Neural cell (in vitro differentiated cells): ENCODE measurements at regions not wholly inside any gene's neighbourhood (a gene's known extent, or its start where the extent isn't known, plus 50 kb on each side); places are given as distances from the start of the nearest gene placed in this dataset.

Experiments used
- H2AFZ ChIP-seq: fragments of 200-600, 300-800 bp; sonication (generic), shearing (Covaris generic); 2 replicates; pipeline ENCODE4 v1.6.0; 2014; ENCODE audit warnings: low read depth, mild to moderate bottlenecking, antibody characterized with exemption, low read length, moderate library complexity
- H3F3A ChIP-seq: fragments of 200-600 bp; shearing (Covaris generic); 2 replicates; pipeline ENCODE4 v1.6.1; 2016; ENCODE audit warnings: mild to moderate bottlenecking, moderate library complexity, mixed read lengths, antibody characterized with exemption, low read length; ENCODE audit not compliant: insufficient read depth, poor library complexity, severe bottlenecking
- H3K27ac ChIP-seq: fragments of 200-600, 300-800 bp; sonication (generic), shearing (Covaris generic); 2 replicates; pipeline ENCODE4 v1.5.1; 2014; ENCODE audit warnings: mild to moderate bottlenecking, low read length, moderate library complexity
- H3K27me3 ChIP-seq: fragments of 300-800, 200-600 bp; sonication (generic), shearing (Covaris generic); 2 replicates; pipeline ENCODE4 v1.6.0; 2014; ENCODE audit warnings: mild to moderate bottlenecking, low read depth, low read length, moderate library complexity; ENCODE audit not compliant: insufficient read depth
- H3K36me3 ChIP-seq: fragments of 300-800, 200-600 bp; sonication (generic), shearing (Covaris generic); 2 replicates; pipeline ENCODE4 v1.5.1; 2014; ENCODE audit warnings: mild to moderate bottlenecking, antibody characterized with exemption, low read length, moderate library complexity; ENCODE audit not compliant: insufficient read depth
- H3K4me2 ChIP-seq: fragments of 300-800, 200-600 bp; sonication (generic), shearing (Covaris generic); 2 replicates; pipeline ENCODE4 v1.6.0; 2014; ENCODE audit warnings: mild to moderate bottlenecking, low read length
- H3K4me3 ChIP-seq: fragments of 300-800, 200-600 bp; sonication (generic), shearing (Covaris generic); 2 replicates; pipeline ENCODE4 v1.5.1; 2014; ENCODE audit warnings: mild to moderate bottlenecking, low read length, moderate library complexity
- H3K79me2 ChIP-seq: fragments of 200-600 bp; shearing (Covaris generic); replicated peaks from 2 replicates; pipeline ENCODE4 v1.6.0; 2014; ENCODE audit warnings: mild to moderate bottlenecking, low read length, moderate library complexity; ENCODE audit not compliant: insufficient read depth
- H3K9ac ChIP-seq: fragments of 300-800, 200-600 bp; sonication (generic), shearing (Covaris generic); 2 replicates; pipeline ENCODE4 v1.6.1; 2016; ENCODE audit warnings: mild to moderate bottlenecking, low read length, mixed read lengths
- H3K9me2 ChIP-seq: fragments of 200-600 bp; shearing (Covaris generic); 2 replicates; pipeline ENCODE4 v1.6.1; 2016; ENCODE audit warnings: mild to moderate bottlenecking, low read length, mixed read lengths; ENCODE audit not compliant: insufficient read depth
- H3K9me3 ChIP-seq: fragments of 200-600, 300-800 bp; sonication (generic), shearing (Covaris generic); 2 replicates; pipeline ENCODE4 v1.6.1; 2016; ENCODE audit warnings: mild to moderate bottlenecking, mixed run types, low read length, moderate library complexity, mixed read lengths
- H4K20me1 ChIP-seq: fragments of 200-600 bp; shearing (Covaris generic); 2 replicates; pipeline ENCODE4 v1.6.1; 2016; ENCODE audit warnings: mild to moderate bottlenecking, mixed run types; ENCODE audit not compliant: insufficient read depth
- CTCF ChIP-seq: fragments of 450-650 bp; IDR thresholded peaks from 2 replicates; pipeline ENCODE4 v1.5.1; 2014; ENCODE audit warnings: antibody characterized with exemption, mild to moderate bottlenecking, moderate library complexity; ENCODE audit not compliant: poor library complexity, severe bottlenecking
- EP300 ChIP-seq: fragments of 450-650 bp; conservative IDR thresholded peaks from 2 replicates; pipeline ENCODE4 v1.6.1; 2014; ENCODE audit warnings: antibody characterized with exemption, mild to moderate bottlenecking, moderate library complexity; ENCODE audit not compliant: poor library complexity, severe bottlenecking
- EZH2 ChIP-seq: fragments of 200-600, 300-800 bp; shearing (Covaris generic), sonication (generic); IDR thresholded peaks from 2 replicates; pipeline ENCODE4 v1.6.1; 2014; ENCODE audit warnings: antibody characterized with exemption, low read length, borderline replicate concordance, mild to moderate bottlenecking; ENCODE audit not compliant: insufficient read depth, poor library complexity, severe bottlenecking
- MXI1 ChIP-seq: fragments of 450-650 bp; conservative IDR thresholded peaks from 2 replicates; pipeline ENCODE4 v1.6.1; 2014; ENCODE audit warnings: antibody characterized with exemption, mild to moderate bottlenecking; ENCODE audit not compliant: poor library complexity, severe bottlenecking
- POLR2AphosphoS5 ChIP-seq: IDR thresholded peaks from 2 replicates; pipeline ENCODE4 v1.6.1; 2012
- RAD21 ChIP-seq: fragments of 450-650 bp; conservative IDR thresholded peaks from 2 replicates; pipeline ENCODE4 v1.6.1; 2014; ENCODE audit warnings: antibody characterized with exemption, mild to moderate bottlenecking, moderate library complexity
- TAF1 ChIP-seq: IDR thresholded peaks from 2 replicates; pipeline ENCODE4 v1.6.1; 2012; ENCODE audit warnings: low read depth
- TF ChIP-seq, protein P1 (sequence below): IDR thresholded peaks from 2 replicates; pipeline ENCODE4 v1.6.1; 2012; ENCODE audit warnings: borderline replicate concordance

GRCh38 chr7:21364801-21365271 lies 63.0 kb upstream of the SP4 start:
- no peak overlapping the region for H2AFZ ChIP-seq
- TF ChIP-seq EP300 = no peak
- no peak for TF ChIP-seq TAF1
- no peak for TF ChIP-seq MXI1
- no peak for TF ChIP-seq CTCF
- TF ChIP-seq POLR2AphosphoS5 = no peak
- TF ChIP-seq, protein P1, sequence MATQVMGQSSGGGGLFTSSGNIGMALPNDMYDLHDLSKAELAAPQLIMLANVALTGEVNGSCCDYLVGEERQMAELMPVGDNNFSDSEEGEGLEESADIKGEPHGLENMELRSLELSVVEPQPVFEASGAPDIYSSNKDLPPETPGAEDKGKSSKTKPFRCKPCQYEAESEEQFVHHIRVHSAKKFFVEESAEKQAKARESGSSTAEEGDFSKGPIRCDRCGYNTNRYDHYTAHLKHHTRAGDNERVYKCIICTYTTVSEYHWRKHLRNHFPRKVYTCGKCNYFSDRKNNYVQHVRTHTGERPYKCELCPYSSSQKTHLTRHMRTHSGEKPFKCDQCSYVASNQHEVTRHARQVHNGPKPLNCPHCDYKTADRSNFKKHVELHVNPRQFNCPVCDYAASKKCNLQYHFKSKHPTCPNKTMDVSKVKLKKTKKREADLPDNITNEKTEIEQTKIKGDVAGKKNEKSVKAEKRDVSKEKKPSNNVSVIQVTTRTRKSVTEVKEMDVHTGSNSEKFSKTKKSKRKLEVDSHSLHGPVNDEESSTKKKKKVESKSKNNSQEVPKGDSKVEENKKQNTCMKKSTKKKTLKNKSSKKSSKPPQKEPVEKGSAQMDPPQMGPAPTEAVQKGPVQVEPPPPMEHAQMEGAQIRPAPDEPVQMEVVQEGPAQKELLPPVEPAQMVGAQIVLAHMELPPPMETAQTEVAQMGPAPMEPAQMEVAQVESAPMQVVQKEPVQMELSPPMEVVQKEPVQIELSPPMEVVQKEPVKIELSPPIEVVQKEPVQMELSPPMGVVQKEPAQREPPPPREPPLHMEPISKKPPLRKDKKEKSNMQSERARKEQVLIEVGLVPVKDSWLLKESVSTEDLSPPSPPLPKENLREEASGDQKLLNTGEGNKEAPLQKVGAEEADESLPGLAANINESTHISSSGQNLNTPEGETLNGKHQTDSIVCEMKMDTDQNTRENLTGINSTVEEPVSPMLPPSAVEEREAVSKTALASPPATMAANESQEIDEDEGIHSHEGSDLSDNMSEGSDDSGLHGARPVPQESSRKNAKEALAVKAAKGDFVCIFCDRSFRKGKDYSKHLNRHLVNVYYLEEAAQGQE = no peak
- no peak for TF ChIP-seq EZH2
- TF ChIP-seq RAD21 = no peak

GRCh38 chr7:21365866-21366624 lies 61.8 kb upstream of the SP4 start:
- no peaks in the 10 kb centered on the region for H3K79me2 ChIP-seq
- H3F3A ChIP-seq = no peaks in the 10 kb centered on the region
- H3K36me3 ChIP-seq = no peaks in the 10 kb centered on the region
- H3K9me2 ChIP-seq = no peaks in the 10 kb centered on the region
- H3K27me3 ChIP-seq = no peaks in the 10 kb centered on the region
- no peaks in the 10 kb centered on the region for H4K20me1 ChIP-seq
- TF ChIP-seq EP300 (no peak), RAD21 (no peak)
- H3K27ac ChIP-seq = no peak overlapping the region
- no peak overlapping the region for H3K4me2 ChIP-seq
- H3K9me3 ChIP-seq = no peaks in the 10 kb centered on the region
- H3K9ac ChIP-seq = no peak overlapping the region
- no peak overlapping the region for H3K4me3 ChIP-seq
- H2AFZ ChIP-seq = no peak overlapping the region

More at GRCh38 chr7:21364801-21365271, 63.0 kb upstream of the SP4 start:
- no peaks in the 10 kb centered on the region for H3K9me2 ChIP-seq
- no peaks in the 10 kb centered on the region for H3K9me3 ChIP-seq
- H3K4me3 ChIP-seq = no peak overlapping the region
- no peaks in the 10 kb centered on the region for H3K79me2 ChIP-seq
- H3K27ac ChIP-seq = no peak overlapping the region
- no peaks in the 10 kb centered on the region for H4K20me1 ChIP-seq
- no peak overlapping the region for H3K4me2 ChIP-seq
- no peaks in the 10 kb centered on the region for H3K27me3 ChIP-seq
- no peaks in the 10 kb centered on the region for H3K36me3 ChIP-seq
- no peak overlapping the region for H3K9ac ChIP-seq
- no peaks in the 10 kb centered on the region for H3F3A ChIP-seq
